ENCODE measurements at regions not wholly inside any gene's neighbourhood (a gene's known extent, or its start where the extent isn't known, plus 50 kb on each side); places are given as distances from the start of the nearest gene placed in this dataset.

DNA sequence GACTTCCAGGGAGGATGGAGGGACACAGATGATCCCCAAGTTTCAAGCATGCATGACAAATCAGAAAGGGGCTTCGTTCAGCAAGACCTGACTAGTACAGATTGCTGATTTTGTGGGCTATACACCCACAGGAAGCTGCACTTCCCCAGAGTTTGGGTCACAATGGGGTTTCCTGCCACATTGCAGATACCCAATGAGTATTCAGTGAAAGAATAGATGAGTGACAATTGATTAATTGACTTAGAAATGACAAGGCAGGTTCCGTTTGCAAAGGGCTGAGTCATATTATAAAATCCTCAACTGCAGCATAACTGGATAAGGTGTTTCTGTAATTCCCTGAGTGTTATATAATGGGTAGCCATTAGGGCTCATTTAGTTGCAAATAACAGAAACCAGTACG lies 146.6 kb upstream of the TBL1X start (continued):
- TF ChIP-seq ZNF488 (tag by site-specific recombination; IDR thresholded peaks at IDR 0.05) (no peak), ZSCAN23 (tag by site-specific recombination; IDR thresholded peaks at IDR 0.05) (no peak)

DNA sequence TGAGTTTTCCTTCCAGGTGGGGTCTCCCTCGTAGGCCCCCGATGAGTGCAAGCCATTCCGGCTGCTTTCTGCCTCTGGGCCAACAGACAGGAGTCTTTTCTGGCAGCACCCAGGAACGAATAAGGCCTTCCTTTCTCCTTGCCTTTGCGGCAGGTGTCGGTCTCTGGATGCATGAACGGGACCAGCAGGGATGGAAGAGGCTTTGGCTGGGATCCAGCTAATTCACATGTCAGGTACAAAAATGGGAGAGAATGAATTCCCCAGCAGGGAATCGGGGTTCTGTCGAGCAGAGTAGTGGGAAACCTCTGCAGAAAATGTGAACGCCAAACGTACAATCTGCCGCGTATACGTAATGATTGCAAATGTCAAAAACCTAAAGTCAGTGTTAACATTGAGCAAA lies 146.1 kb upstream of the TBL1X start:
- POLR2A ChIA-PET, result no interaction called here
- CTCF ChIA-PET, result interaction anchor here (0.7 kb wide), 1 partner anchor 8 kb away, joined by 3 read pairs; no protein-coding TSS in a partner anchor
- TF ChIP-seq, protein P1, sequence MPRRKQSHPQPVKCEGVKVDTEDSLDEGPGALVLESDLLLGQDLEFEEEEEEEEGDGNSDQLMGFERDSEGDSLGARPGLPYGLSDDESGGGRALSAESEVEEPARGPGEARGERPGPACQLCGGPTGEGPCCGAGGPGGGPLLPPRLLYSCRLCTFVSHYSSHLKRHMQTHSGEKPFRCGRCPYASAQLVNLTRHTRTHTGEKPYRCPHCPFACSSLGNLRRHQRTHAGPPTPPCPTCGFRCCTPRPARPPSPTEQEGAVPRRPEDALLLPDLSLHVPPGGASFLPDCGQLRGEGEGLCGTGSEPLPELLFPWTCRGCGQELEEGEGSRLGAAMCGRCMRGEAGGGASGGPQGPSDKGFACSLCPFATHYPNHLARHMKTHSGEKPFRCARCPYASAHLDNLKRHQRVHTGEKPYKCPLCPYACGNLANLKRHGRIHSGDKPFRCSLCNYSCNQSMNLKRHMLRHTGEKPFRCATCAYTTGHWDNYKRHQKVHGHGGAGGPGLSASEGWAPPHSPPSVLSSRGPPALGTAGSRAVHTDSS (tag by site-specific recombination; IDR thresholded peaks at IDR 0.05), result no peak
- TF ChIP-seq ZXDB (tag by site-specific recombination; IDR thresholded peaks at IDR 0.05), result no peak
- no peak for TF ChIP-seq HOXC10 (CRISPR knock-in tag; IDR thresholded peaks at IDR 0.05)
- no peak for TF ChIP-seq ZNF292 (tag by site-specific recombination; IDR thresholded peaks at IDR 0.05; ENCODE audit: borderline replicate concordance, low read depth)
- no peak for TF ChIP-seq ZNF488 (tag by site-specific recombination; IDR thresholded peaks at IDR 0.05)
- no peak for TF ChIP-seq ZBTB6 (tag by site-specific recombination; IDR thresholded peaks at IDR 0.05)
- no peak for TF ChIP-seq ZNF394 (tag by site-specific recombination; IDR thresholded peaks at IDR 0.05; ENCODE audit: borderline replicate concordance)
- TF ChIP-seq ZBTB17 (tag by site-specific recombination; IDR thresholded peaks at IDR 0.05), result no peak
- TF ChIP-seq, protein P2, sequence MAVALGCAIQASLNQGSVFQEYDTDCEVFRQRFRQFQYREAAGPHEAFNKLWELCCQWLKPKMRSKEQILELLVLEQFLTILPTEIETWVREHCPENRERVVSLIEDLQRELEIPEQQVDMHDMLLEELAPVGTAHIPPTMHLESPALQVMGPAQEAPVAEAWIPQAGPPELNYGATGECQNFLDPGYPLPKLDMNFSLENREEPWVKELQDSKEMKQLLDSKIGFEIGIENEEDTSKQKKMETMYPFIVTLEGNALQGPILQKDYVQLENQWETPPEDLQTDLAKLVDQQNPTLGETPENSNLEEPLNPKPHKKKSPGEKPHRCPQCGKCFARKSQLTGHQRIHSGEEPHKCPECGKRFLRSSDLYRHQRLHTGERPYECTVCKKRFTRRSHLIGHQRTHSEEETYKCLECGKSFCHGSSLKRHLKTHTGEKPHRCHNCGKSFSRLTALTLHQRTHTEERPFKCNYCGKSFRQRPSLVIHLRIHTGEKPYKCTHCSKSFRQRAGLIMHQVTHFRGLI (tag by site-specific recombination; IDR thresholded peaks at IDR 0.05), result no peak
- TF ChIP-seq, protein P3, sequence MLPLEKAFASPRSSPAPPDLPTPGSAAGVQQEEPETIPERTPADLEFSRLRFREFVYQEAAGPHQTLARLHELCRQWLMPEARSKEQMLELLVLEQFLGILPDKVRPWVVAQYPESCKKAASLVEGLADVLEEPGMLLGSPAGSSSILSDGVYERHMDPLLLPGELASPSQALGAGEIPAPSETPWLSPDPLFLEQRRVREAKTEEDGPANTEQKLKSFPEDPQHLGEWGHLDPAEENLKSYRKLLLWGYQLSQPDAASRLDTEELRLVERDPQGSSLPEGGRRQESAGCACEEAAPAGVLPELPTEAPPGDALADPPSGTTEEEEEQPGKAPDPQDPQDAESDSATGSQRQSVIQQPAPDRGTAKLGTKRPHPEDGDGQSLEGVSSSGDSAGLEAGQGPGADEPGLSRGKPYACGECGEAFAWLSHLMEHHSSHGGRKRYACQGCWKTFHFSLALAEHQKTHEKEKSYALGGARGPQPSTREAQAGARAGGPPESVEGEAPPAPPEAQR (tag by site-specific recombination; IDR thresholded peaks at IDR 0.05), result no peak
- no peak for TF ChIP-seq AEBP2 (tag by site-specific recombination; IDR thresholded peaks at IDR 0.05; ENCODE audit: borderline replicate concordance)
- no peak for TF ChIP-seq ZNF549 (tag by site-specific recombination; IDR thresholded peaks at IDR 0.05)
- no peak for TF ChIP-seq WT1 (tag by site-specific recombination; IDR thresholded peaks at IDR 0.05)
- TF ChIP-seq ZNF114 (tag by site-specific recombination; IDR thresholded peaks at IDR 0.05), result no peak

More for the DNA sequence above, 146.1 kb upstream of the TBL1X start:
- no peaks in the 10 kb centered on the region for H3K4me1 ChIP-seq (ENCODE audit: control insufficient read depth, insufficient read depth, low read length)
- no peak overlapping the region for H3K4me3 ChIP-seq (ENCODE audit: low read depth, low read length)
- no peaks in the 10 kb centered on the region for H3K9me3 ChIP-seq (ENCODE audit: control insufficient read depth, insufficient read depth, low read depth, low read length)
- H3K27ac ChIP-seq (ENCODE audit: extremely low read depth, low read depth, low read length), result no peak overlapping the region
- no peaks in the 10 kb centered on the region for H3K36me3 ChIP-seq (ENCODE audit: control insufficient read depth in 2 of 2, insufficient read depth in 1 of 2, low read length in 2 of 2)
